ENCODE measurements at regions not wholly inside any gene's neighbourhood (a gene's known extent, or its start where the extent isn't known, plus 50 kb on each side); places are given as distances from the start of the nearest gene placed in this dataset.
A peak's percentile ranks its signal among the peaks of the same experiment; 100 is the strongest.
"Not testable (repeated sequence)": the region's sequence is repeated elsewhere in the genome, so short reads cannot be mapped to it uniquely, and the experiment has no call there.

GRCh38 chr13:107799001-107799400 is 416.3 kb downstream of the LIG4 start:
- 32% methylated on average over 5 of the region's 5 CpGs for WGBS (ENCODE audit: low lambda C conversion rate, missing lambda C conversion rate)
- no peak overlapping the region for H3K4me3 ChIP-seq
- no peaks in the 10 kb centered on the region for H3K79me2 ChIP-seq
- H3K27me3 ChIP-seq = no peaks in the 10 kb centered on the region
- TF ChIP-seq EZH2phosphoT487 (IDR thresholded peaks at IDR 0.05; ENCODE audit: low read depth, severe bottlenecking, unreplicated experiment) = no peak
- no peak for TF ChIP-seq CTCF (IDR thresholded peaks at IDR 0.05; ENCODE audit: poor library complexity)
- no peak for TF ChIP-seq EZH2 (IDR thresholded peaks at IDR 0.05; ENCODE audit: borderline replicate concordance)
- no peak overlapping the region for H2AFZ ChIP-seq
- H3K9me2 ChIP-seq (replicated peaks; ENCODE audit: insufficient read depth) = no peaks in the 10 kb centered on the region
- H3K36me3 ChIP-seq (replicated peaks; ENCODE audit: insufficient read depth, low read depth) = no peaks in the 10 kb centered on the region
- no peaks in the 10 kb centered on the region for H3K9me3 ChIP-seq (ENCODE audit: low read depth)
- H4K20me1 ChIP-seq (ENCODE audit: insufficient read depth, poor library complexity, severe bottlenecking) = no peaks in the 10 kb centered on the region
- H3K4me1 ChIP-seq (ENCODE audit: insufficient read depth) = no peaks in the 10 kb centered on the region
- H3K4me2 ChIP-seq = peak overlapping the region; percentile 14
- H3K27ac ChIP-seq = no peak overlapping the region
- no peak for DNase-seq (ENCODE audit: low spot score)

GRCh38 chr13:107790397-107790796 is 424.9 kb downstream of the LIG4 start:
- TF ChIP-seq CTCF (IDR thresholded peaks at IDR 0.05; ENCODE audit: poor library complexity) (no peak), EZH2 (IDR thresholded peaks at IDR 0.05; ENCODE audit: borderline replicate concordance) (no peak), EZH2phosphoT487 (IDR thresholded peaks at IDR 0.05; ENCODE audit: low read depth, severe bottlenecking, unreplicated experiment) (no peak)
- no peaks in the 10 kb centered on the region for H3K4me1 ChIP-seq (ENCODE audit: insufficient read depth)
- no peaks in the 10 kb centered on the region for H3K9me3 ChIP-seq (ENCODE audit: low read depth)
- 93% methylated on average over 1 of the region's 1 CpG for WGBS (ENCODE audit: low lambda C conversion rate, missing lambda C conversion rate)
- H3K27me3 ChIP-seq = no peaks in the 10 kb centered on the region
- no peaks in the 10 kb centered on the region for H3K36me3 ChIP-seq (replicated peaks; ENCODE audit: insufficient read depth, low read depth)
- H3K9me2 ChIP-seq (replicated peaks; ENCODE audit: insufficient read depth) = no peaks in the 10 kb centered on the region
- H3K4me3 ChIP-seq = no peak overlapping the region
- no peak overlapping the region for H3K4me2 ChIP-seq
- no peak overlapping the region for H2AFZ ChIP-seq
- H3K79me2 ChIP-seq = no peaks in the 10 kb centered on the region
- H3K27ac ChIP-seq = no peak overlapping the region
- DNase-seq (ENCODE audit: low spot score) = no peak
- no peaks in the 10 kb centered on the region for H4K20me1 ChIP-seq (ENCODE audit: insufficient read depth, poor library complexity, severe bottlenecking)

- H3K79me2 ChIP-seq = no peaks in the 10 kb centered on the region
- no peaks in the 10 kb centered on the region for H4K20me1 ChIP-seq (ENCODE audit: insufficient read depth, poor library complexity, severe bottlenecking)
- no peaks in the 10 kb centered on the region for H3K9me3 ChIP-seq (ENCODE audit: low read depth)
- no peaks in the 10 kb centered on the region for H3K27me3 ChIP-seq
- no peak for DNase-seq (ENCODE audit: low spot score)
- TF ChIP-seq CTCF (IDR thresholded peaks at IDR 0.05; ENCODE audit: poor library complexity) (no peak), EZH2phosphoT487 (IDR thresholded peaks at IDR 0.05; ENCODE audit: low read depth, severe bottlenecking, unreplicated experiment) (no peak), EZH2 (IDR thresholded peaks at IDR 0.05; ENCODE audit: borderline replicate concordance) (no peak)
- no peak overlapping the region for H3K4me2 ChIP-seq
- no peak overlapping the region for H3K27ac ChIP-seq
- H2AFZ ChIP-seq = no peak overlapping the region
- H3K9me2 ChIP-seq (replicated peaks; ENCODE audit: insufficient read depth) = no peaks in the 10 kb centered on the region
- no peak overlapping the region for H3K4me3 ChIP-seq
- H3K4me1 ChIP-seq (ENCODE audit: insufficient read depth) = no peaks in the 10 kb centered on the region
- H3K36me3 ChIP-seq (replicated peaks; ENCODE audit: insufficient read depth, low read depth) = no peaks in the 10 kb centered on the region
- 89% methylated on average over 8 of the region's 8 CpGs for WGBS (ENCODE audit: low lambda C conversion rate, missing lambda C conversion rate)
Observed at GRCh38 chr13:107788464-107789165, 426.7 kb downstream of the LIG4 start.

GRCh38 chr13:107782646-107783045 is 432.7 kb downstream of the LIG4 start:
- not testable (repeated sequence) for H2AFZ ChIP-seq; H3K36me3 ChIP-seq (replicated peaks; ENCODE audit: insufficient read depth, low read depth); H4K20me1 ChIP-seq (ENCODE audit: insufficient read depth, poor library complexity, severe bottlenecking); H3K4me3 ChIP-seq; H3K27me3 ChIP-seq; H3K9me3 ChIP-seq (ENCODE audit: low read depth); H3K27ac ChIP-seq; DNase-seq (ENCODE audit: low spot score); H3K4me1 ChIP-seq (ENCODE audit: insufficient read depth); H3K79me2 ChIP-seq; H3K4me2 ChIP-seq; H3K9me2 ChIP-seq (replicated peaks; ENCODE audit: insufficient read depth)
- WGBS (ENCODE audit: low lambda C conversion rate, missing lambda C conversion rate) = 97% methylated on average over 11 of the region's 39 CpGs

Measured in hepatocyte (in vitro differentiated cells).